Neural progenitor cell (in vitro differentiated cells): ENCODE measurements at regions not wholly inside any gene's neighbourhood (a gene's known extent, or its start where the extent isn't known, plus 50 kb on each side); places are given as distances from the start of the nearest gene placed in this dataset.

ENCODE experiments used
- EZH2phosphoT487 ChIP-seq: fragments of 200-600 bp; sonication (generic); IDR thresholded peaks from 2 replicates; pipeline ENCODE4 v1.6.1; 2017; ENCODE audit warnings: antibody characterized with exemption
- TF ChIP-seq, protein P1 (sequence below): fragments of 200-600 bp; sonication (generic); IDR thresholded peaks from 2 replicates; pipeline ENCODE4 v1.5.1; 2017; ENCODE audit warnings: antibody characterized with exemption, mild to moderate bottlenecking

DNA sequence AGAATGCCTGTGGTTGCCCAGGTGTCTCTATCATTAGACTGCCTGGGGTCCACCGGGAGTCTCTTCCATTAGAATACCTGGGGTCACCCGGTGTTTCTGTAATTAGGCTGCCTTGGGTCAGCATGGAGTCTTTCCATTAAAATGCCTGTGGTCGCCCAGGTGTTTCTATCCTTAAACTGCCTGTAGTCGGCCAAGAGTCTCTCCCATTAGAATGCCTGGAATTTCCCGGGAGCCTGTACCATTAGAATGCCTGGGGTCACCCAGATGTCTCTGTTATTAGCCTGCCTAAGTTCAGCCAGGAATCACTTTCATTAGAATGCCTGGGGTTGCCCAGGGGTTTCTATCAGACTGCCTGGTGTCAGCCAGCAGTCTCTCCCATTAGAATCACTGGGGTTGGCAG is 1492.8 kb downstream of the UQCRFS1 start:
- TF ChIP-seq, protein P1, sequence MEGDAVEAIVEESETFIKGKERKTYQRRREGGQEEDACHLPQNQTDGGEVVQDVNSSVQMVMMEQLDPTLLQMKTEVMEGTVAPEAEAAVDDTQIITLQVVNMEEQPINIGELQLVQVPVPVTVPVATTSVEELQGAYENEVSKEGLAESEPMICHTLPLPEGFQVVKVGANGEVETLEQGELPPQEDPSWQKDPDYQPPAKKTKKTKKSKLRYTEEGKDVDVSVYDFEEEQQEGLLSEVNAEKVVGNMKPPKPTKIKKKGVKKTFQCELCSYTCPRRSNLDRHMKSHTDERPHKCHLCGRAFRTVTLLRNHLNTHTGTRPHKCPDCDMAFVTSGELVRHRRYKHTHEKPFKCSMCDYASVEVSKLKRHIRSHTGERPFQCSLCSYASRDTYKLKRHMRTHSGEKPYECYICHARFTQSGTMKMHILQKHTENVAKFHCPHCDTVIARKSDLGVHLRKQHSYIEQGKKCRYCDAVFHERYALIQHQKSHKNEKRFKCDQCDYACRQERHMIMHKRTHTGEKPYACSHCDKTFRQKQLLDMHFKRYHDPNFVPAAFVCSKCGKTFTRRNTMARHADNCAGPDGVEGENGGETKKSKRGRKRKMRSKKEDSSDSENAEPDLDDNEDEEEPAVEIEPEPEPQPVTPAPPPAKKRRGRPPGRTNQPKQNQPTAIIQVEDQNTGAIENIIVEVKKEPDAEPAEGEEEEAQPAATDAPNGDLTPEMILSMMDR = no peak
- no peak for TF ChIP-seq EZH2phosphoT487
